Esophagus muscularis mucosa (tissue), 4 donors: ENCODE measurements at regions not wholly inside any gene's neighbourhood (a gene's known extent, or its start where the extent isn't known, plus 50 kb on each side); places are given as distances from the start of the nearest gene placed in this dataset.

Source experiments
- EP300 ChIP-seq: sonication (generic); formaldehyde crosslinking; IDR thresholded peaks from one replicate; pipeline ENCODE4 v1.6.1; 2017; ENCODE audit warnings: antibody characterized with exemption
- POLR2A ChIP-seq: fragments of 450-650 bp; IDR thresholded peaks from one replicate; pipeline ENCODE4 v1.6.1; 2017; ENCODE audit warnings: antibody characterized with exemption, moderate library complexity, mild to moderate bottlenecking, low read depth
- POLR2AphosphoS5 ChIP-seq, 2 donors: sonication (generic); formaldehyde crosslinking; IDR thresholded peaks; one replicate each; pipeline ENCODE4 v1.6.1; 2017; ENCODE audit warnings: antibody characterized with exemption in 2 of 2
- TF ChIP-seq, protein P1 (sequence below), 3 experiments: fragments of 200-600 bp in 2 of 3; fragments of 450-650 bp in 1 of 3; sonication (generic) in 2 of 3; IDR thresholded peaks; one replicate each; pipeline ENCODE4 v1.5.1; 2017 to 2019; ENCODE audit warnings: antibody characterized with exemption in 3 of 3, mild to moderate bottlenecking in 2 of 3, moderate library complexity in 1 of 3

DNA sequence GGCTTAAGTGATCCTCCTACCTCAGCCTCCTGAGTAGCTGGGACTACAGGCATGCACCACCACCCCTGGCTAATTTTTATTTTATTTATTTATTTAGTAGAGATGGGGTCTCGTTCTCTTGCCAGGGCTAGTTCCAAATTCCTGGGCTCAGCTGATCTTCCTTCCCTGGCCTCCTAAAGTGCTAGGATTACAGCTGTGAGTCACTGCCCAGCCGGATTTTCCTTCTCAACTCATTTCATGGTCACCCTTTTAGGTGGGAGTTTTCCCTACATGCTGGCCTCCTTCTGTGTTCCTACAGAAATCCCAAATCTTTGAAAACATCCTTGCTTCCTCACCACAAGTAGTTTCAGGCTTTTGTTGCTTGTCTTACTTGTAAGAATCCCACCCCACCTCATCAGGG lies 102.1 kb upstream of the SIAH1 start:
- TF ChIP-seq, protein P1, sequence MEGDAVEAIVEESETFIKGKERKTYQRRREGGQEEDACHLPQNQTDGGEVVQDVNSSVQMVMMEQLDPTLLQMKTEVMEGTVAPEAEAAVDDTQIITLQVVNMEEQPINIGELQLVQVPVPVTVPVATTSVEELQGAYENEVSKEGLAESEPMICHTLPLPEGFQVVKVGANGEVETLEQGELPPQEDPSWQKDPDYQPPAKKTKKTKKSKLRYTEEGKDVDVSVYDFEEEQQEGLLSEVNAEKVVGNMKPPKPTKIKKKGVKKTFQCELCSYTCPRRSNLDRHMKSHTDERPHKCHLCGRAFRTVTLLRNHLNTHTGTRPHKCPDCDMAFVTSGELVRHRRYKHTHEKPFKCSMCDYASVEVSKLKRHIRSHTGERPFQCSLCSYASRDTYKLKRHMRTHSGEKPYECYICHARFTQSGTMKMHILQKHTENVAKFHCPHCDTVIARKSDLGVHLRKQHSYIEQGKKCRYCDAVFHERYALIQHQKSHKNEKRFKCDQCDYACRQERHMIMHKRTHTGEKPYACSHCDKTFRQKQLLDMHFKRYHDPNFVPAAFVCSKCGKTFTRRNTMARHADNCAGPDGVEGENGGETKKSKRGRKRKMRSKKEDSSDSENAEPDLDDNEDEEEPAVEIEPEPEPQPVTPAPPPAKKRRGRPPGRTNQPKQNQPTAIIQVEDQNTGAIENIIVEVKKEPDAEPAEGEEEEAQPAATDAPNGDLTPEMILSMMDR (IDR thresholded peaks at IDR 0.05): no peak
- TF ChIP-seq POLR2AphosphoS5 (IDR thresholded peaks at IDR 0.05) (no peak), POLR2A (no peak), EP300 (no peak)
